Nephron progenitor cell (in vitro differentiated cells): ENCODE measurements at regions not wholly inside any gene's neighbourhood (a gene's known extent, or its start where the extent isn't known, plus 50 kb on each side); places are given as distances from the start of the nearest gene placed in this dataset.

Experiments used
- DNase-seq: peaks from one replicate; pipeline ENCODE4 v3.0.0; 2021
- H3K27ac Mint-ChIP-seq: 2 replicates; pipeline ENCODE4 v1.8.0; 2021; ENCODE audit warnings: mild to moderate bottlenecking, moderate library complexity, mixed read lengths
- H3K27me3 Mint-ChIP-seq: 2 replicates; pipeline ENCODE4 v1.8.0; 2021; ENCODE audit warnings: mild to moderate bottlenecking, low read depth, mixed read lengths; ENCODE audit not compliant: poor library complexity
- H3K36me3 Mint-ChIP-seq: 2 replicates; pipeline ENCODE4 v1.8.0; 2021; ENCODE audit warnings: low read depth, mixed read lengths
- H3K4me1 Mint-ChIP-seq: 2 replicates; pipeline ENCODE4 v1.8.0; 2021; ENCODE audit warnings: mixed read lengths
- H3K4me3 Mint-ChIP-seq: 2 replicates; pipeline ENCODE4 v1.8.0; 2021; ENCODE audit warnings: mild to moderate bottlenecking, moderate library complexity, mixed read lengths
- H3K9me3 Mint-ChIP-seq: 2 replicates; pipeline ENCODE4 v1.8.0; 2021; ENCODE audit warnings: mild to moderate bottlenecking, moderate library complexity, mixed read lengths
- CTCF ChIP-seq: fragments of 200-600 bp; sonication (generic); IDR thresholded peaks from 2 replicates; pipeline ENCODE4 v1.5.0; 2021; ENCODE audit warnings: antibody characterized with exemption

GRCh38 chr3:75967071-75967470, 181.7 kb upstream of the ZNF717 start:
- H3K27ac Mint-ChIP-seq, result no peak overlapping the region

GRCh38 chr3:75978686-75979085, 193.3 kb upstream of the ZNF717 start:
- no peaks in the 10 kb centered on the region for H3K36me3 Mint-ChIP-seq
- H3K27me3 Mint-ChIP-seq, result no peaks in the 10 kb centered on the region
- no peak for DNase-seq
- H3K9me3 Mint-ChIP-seq, result no peaks in the 10 kb centered on the region
- H3K4me3 Mint-ChIP-seq, result no peak overlapping the region
- no peaks in the 10 kb centered on the region for H3K4me1 Mint-ChIP-seq
- H3K27ac Mint-ChIP-seq, result no peak overlapping the region
- no peak for TF ChIP-seq CTCF

More at GRCh38 chr3:75967071-75967470, 181.7 kb upstream of the ZNF717 start:
- H3K27me3 Mint-ChIP-seq, result no peaks in the 10 kb centered on the region
- H3K36me3 Mint-ChIP-seq, result no peaks in the 10 kb centered on the region
- TF ChIP-seq CTCF, result no peak
- peaks cover 8% of the 10 kb centered on the region for H3K9me3 Mint-ChIP-seq
- DNase-seq, result no peak
- no peaks in the 10 kb centered on the region for H3K4me1 Mint-ChIP-seq
- no peak overlapping the region for H3K4me3 Mint-ChIP-seq

GRCh38 chr3:75981401-75981800, 196.1 kb upstream of the ZNF717 start:
- TF ChIP-seq CTCF, result no peak

GRCh38 chr3:75982151-75982550, 196.8 kb upstream of the ZNF717 start:
- no peaks in the 10 kb centered on the region for H3K27me3 Mint-ChIP-seq

More at GRCh38 chr3:75981401-75981800, 196.1 kb upstream of the ZNF717 start:
- H3K4me1 Mint-ChIP-seq, result no peaks in the 10 kb centered on the region
- no peaks in the 10 kb centered on the region for H3K36me3 Mint-ChIP-seq
- H3K4me3 Mint-ChIP-seq, result no peak overlapping the region
- no peaks in the 10 kb centered on the region for H3K9me3 Mint-ChIP-seq
- no peak for DNase-seq
- H3K27ac Mint-ChIP-seq, result no peak overlapping the region
- H3K27me3 Mint-ChIP-seq, result no peaks in the 10 kb centered on the region

GRCh38 chr3:75983111-75983510, 197.8 kb upstream of the ZNF717 start:
- Mint-ChIP-seq H3K9me3 (no peaks in the 10 kb centered on the region), H3K36me3 (no peaks in the 10 kb centered on the region), H3K27me3 (no peaks in the 10 kb centered on the region), H3K27ac (no peak overlapping the region), H3K4me3 (no peak overlapping the region), H3K4me1 (no peaks in the 10 kb centered on the region)
- no peak for TF ChIP-seq CTCF
- DNase-seq, result no peak

More at GRCh38 chr3:75982151-75982550, 196.8 kb upstream of the ZNF717 start:
- TF ChIP-seq CTCF, result no peak
- H3K4me1 Mint-ChIP-seq, result no peaks in the 10 kb centered on the region
- no peak overlapping the region for H3K4me3 Mint-ChIP-seq
- no peak overlapping the region for H3K27ac Mint-ChIP-seq
- no peaks in the 10 kb centered on the region for H3K36me3 Mint-ChIP-seq
- no peak for DNase-seq
- H3K9me3 Mint-ChIP-seq, result no peaks in the 10 kb centered on the region

- no peaks in the 10 kb centered on the region for H3K36me3 Mint-ChIP-seq
- H3K4me3 Mint-ChIP-seq, result no peak overlapping the region
- H3K9me3 Mint-ChIP-seq, result no peaks in the 10 kb centered on the region
- no peaks in the 10 kb centered on the region for H3K27me3 Mint-ChIP-seq
- H3K4me1 Mint-ChIP-seq, result no peaks in the 10 kb centered on the region
- DNase-seq, result no peak
- H3K27ac Mint-ChIP-seq, result no peak overlapping the region
- no peak for TF ChIP-seq CTCF
Observed at GRCh38 chr3:75983609-75984290, 198.4 kb upstream of the ZNF717 start.
